Right lobe of liver (tissue), 4 donors: ENCODE measurements at regions not wholly inside any gene's neighbourhood (a gene's known extent, or its start where the extent isn't known, plus 50 kb on each side); places are given as distances from the start of the nearest gene placed in this dataset.

Source experiments
- POLR2A ChIP-seq: fragments of 450-650 bp; IDR thresholded peaks from one replicate; pipeline ENCODE4 v1.6.1; 2017; ENCODE audit warnings: antibody characterized with exemption, mild to moderate bottlenecking
- TF ChIP-seq, protein P1 (sequence below), 4 donors: fragments of 200-600 bp in 3 of 4; fragments of 450-650 bp in 1 of 4; IDR thresholded peaks; one replicate each; pipeline versions ENCODE4 v1.5.1 to v1.8.0; 2016 to 2022; ENCODE audit warnings: antibody characterized with exemption in 4 of 4, mild to moderate bottlenecking in 2 of 4
- donor health status: DM: no; HTN: no; CAD: no.
- donor health status: DM: no; HTN: no; CAD: no.
- donor health status: DM: no; HTN: yes; CAD: no.

DNA sequence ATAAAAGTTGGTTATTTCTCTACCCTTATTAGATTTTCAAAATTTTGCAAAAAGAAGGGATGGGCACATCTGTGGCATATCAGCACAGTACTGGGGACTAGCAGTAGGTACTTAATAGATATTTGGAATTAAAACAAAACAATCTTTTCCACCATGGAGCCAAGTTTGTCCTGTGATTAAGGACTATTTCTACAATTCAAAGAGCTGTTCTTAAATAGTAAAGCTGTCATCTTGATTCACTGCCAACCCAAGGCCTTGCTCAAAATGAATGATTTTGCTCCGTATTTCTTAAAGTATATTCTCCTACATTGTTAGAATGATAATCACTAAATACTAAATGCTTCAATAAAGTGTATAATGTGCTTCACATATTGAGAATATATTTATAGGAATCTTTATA is 169.9 kb downstream of the S1PR1 start:
- TF ChIP-seq POLR2A: no peak
- TF ChIP-seq, protein P1, sequence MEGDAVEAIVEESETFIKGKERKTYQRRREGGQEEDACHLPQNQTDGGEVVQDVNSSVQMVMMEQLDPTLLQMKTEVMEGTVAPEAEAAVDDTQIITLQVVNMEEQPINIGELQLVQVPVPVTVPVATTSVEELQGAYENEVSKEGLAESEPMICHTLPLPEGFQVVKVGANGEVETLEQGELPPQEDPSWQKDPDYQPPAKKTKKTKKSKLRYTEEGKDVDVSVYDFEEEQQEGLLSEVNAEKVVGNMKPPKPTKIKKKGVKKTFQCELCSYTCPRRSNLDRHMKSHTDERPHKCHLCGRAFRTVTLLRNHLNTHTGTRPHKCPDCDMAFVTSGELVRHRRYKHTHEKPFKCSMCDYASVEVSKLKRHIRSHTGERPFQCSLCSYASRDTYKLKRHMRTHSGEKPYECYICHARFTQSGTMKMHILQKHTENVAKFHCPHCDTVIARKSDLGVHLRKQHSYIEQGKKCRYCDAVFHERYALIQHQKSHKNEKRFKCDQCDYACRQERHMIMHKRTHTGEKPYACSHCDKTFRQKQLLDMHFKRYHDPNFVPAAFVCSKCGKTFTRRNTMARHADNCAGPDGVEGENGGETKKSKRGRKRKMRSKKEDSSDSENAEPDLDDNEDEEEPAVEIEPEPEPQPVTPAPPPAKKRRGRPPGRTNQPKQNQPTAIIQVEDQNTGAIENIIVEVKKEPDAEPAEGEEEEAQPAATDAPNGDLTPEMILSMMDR (IDR thresholded peaks at IDR 0.05): no peak
